Testis (tissue), 2 donors: ENCODE measurements at regions not wholly inside any gene's neighbourhood (a gene's known extent, or its start where the extent isn't known, plus 50 kb on each side); places are given as distances from the start of the nearest gene placed in this dataset.

Experiments used
- DNase-seq: peaks from one replicate; pipeline ENCODE4 v3.0.0-alpha.2; 2019
- H3K27ac ChIP-seq, 2 donors: fragments of 200-600 bp; sonication (generic); one replicate each; pipeline ENCODE4 v1.5.1; 2019
- H3K27me3 ChIP-seq: fragments of 200-600 bp; sonication (generic); one replicate; pipeline ENCODE4 v1.5.1; 2019
- H3K36me3 ChIP-seq: fragments of 200-600 bp; sonication (generic); one replicate; pipeline ENCODE4 v1.5.1; 2017; ENCODE audit warnings: low read depth; ENCODE audit errors: missing control alignments
- H3K4me1 ChIP-seq: fragments of 200-600 bp; sonication (generic); one replicate; pipeline ENCODE4 v1.5.1; 2019
- H3K4me3 ChIP-seq, 2 donors: fragments of 200-600 bp; sonication (generic); one replicate each; pipeline ENCODE4 v1.5.1; 2017 to 2019
- H3K9me3 ChIP-seq: fragments of 200-600 bp; sonication (generic); one replicate; pipeline ENCODE4 v1.5.1; 2017
- CTCF ChIP-seq, 3 experiments: fragments of 450-650 bp in 2 of 3; fragments of 200-600 bp in 1 of 3; sonication (generic) in 1 of 3; IDR thresholded peaks; one replicate each; pipeline ENCODE4 v1.5.1; 2016 to 2019; ENCODE audit warnings: antibody characterized with exemption in 3 of 3, mild to moderate bottlenecking in 2 of 3, moderate library complexity in 1 of 3
- POLR2A ChIP-seq: fragments of 450-650 bp; IDR thresholded peaks from one replicate; pipeline ENCODE4 v1.6.1; 2017; ENCODE audit warnings: antibody characterized with exemption, mild to moderate bottlenecking, moderate library complexity
- WGBS, 2 donors: methylation state at CpG; one replicate each; pipeline ENCODE4 v1.1.5; 2018; 5-methylcytosine and 5-hydroxymethylcytosine counted together
- intact Hi-C: fragments of 100-400 bp; cut with DNase I; formaldehyde crosslinking; loops from one replicate; pipeline ENCODE4 v1.15.1; 2023; ENCODE audit warnings: low total_unique reads

GRCh38 chrX:147710301-147710700, 201.4 kb upstream of the FMR1 start:
- Histone ChIP-seq H3K36me3 (no peaks in the 10 kb centered on the region), H3K9me3 (no peaks in the 10 kb centered on the region), H3K4me1 (no peaks in the 10 kb centered on the region), H3K27me3 (no peaks in the 10 kb centered on the region), H3K27ac (no peak overlapping the region), H3K4me3 (no peak overlapping the region)
- intact Hi-C loops: no loop called here
- TF ChIP-seq CTCF (IDR thresholded peaks at IDR 0.05) (no peak), POLR2A (no peak)
- WGBS, 2 donors: 68 to 74% methylated on average over 2 of the region's 2 CpGs
- no peak for DNase-seq

- intact Hi-C loops: no loop called here
Measured at GRCh38 chrX:147733369-147733768, 178.3 kb upstream of the FMR1 start.

GRCh38 chrX:147735364-147735763, 176.4 kb upstream of the FMR1 start:
- intact Hi-C loops: no loop called here
- H3K36me3 ChIP-seq: no peaks in the 10 kb centered on the region

More at GRCh38 chrX:147733369-147733768, 178.3 kb upstream of the FMR1 start:
- no peaks in the 10 kb centered on the region for H3K36me3 ChIP-seq
- DNase-seq: no peak
- H3K9me3 ChIP-seq: no peaks in the 10 kb centered on the region
- 83 to 84% methylated on average over 2 of the region's 2 CpGs for WGBS, 2 donors
- TF ChIP-seq POLR2A: no peak
- no peak for TF ChIP-seq CTCF (IDR thresholded peaks at IDR 0.05)
- H3K27me3 ChIP-seq: no peaks in the 10 kb centered on the region
- no peak overlapping the region for H3K27ac ChIP-seq
- H3K4me1 ChIP-seq: no peaks in the 10 kb centered on the region
- no peak overlapping the region for H3K4me3 ChIP-seq

GRCh38 chrX:147736045-147736444, 175.7 kb upstream of the FMR1 start:
- Histone ChIP-seq H3K36me3 (no peaks in the 10 kb centered on the region), H3K9me3 (no peaks in the 10 kb centered on the region), H3K27me3 (no peaks in the 10 kb centered on the region), H3K27ac (no peak overlapping the region), H3K4me3 (no peak overlapping the region), H3K4me1 (no peaks in the 10 kb centered on the region)
- intact Hi-C loops: no loop called here
- DNase-seq: no peak
- 0 to 41% methylated on average over 2 to 5 of the region's 5 CpGs for WGBS, 2 donors
- no peak for TF ChIP-seq CTCF (IDR thresholded peaks at IDR 0.05)
- no peak for TF ChIP-seq POLR2A

More at GRCh38 chrX:147735364-147735763, 176.4 kb upstream of the FMR1 start:
- no peak for DNase-seq
- no peak overlapping the region for H3K27ac ChIP-seq
- H3K4me1 ChIP-seq: no peaks in the 10 kb centered on the region
- H3K9me3 ChIP-seq: no peaks in the 10 kb centered on the region
- no peak overlapping the region for H3K4me3 ChIP-seq
- TF ChIP-seq POLR2A (no peak), CTCF (IDR thresholded peaks at IDR 0.05) (no peak)
- no peaks in the 10 kb centered on the region for H3K27me3 ChIP-seq

- TF ChIP-seq CTCF (IDR thresholded peaks at IDR 0.05) (no peak), POLR2A (no peak)
- H3K27me3 ChIP-seq: no peaks in the 10 kb centered on the region
- no peaks in the 10 kb centered on the region for H3K36me3 ChIP-seq
- no peak overlapping the region for H3K27ac ChIP-seq
- H3K9me3 ChIP-seq: no peaks in the 10 kb centered on the region
- no peaks in the 10 kb centered on the region for H3K4me1 ChIP-seq
- DNase-seq: no peak
- no peak overlapping the region for H3K4me3 ChIP-seq
- intact Hi-C loops: no loop called here
- WGBS, 2 donors: 90 to 91% methylated on average over 3 of the region's 3 CpGs
Measured at GRCh38 chrX:147737690-147738089, 174.0 kb upstream of the FMR1 start.
